Thoracic aorta (tissue), 2 donors: ENCODE measurements at regions not wholly inside any gene's neighbourhood (a gene's known extent, or its start where the extent isn't known, plus 50 kb on each side); places are given as distances from the start of the nearest gene placed in this dataset.

Experiments used
- ATAC-seq: fragments of 150-250 bp; one replicate; pipeline ENCODE4 v1.8.0; 2017; ENCODE audit warnings: low read depth; ENCODE audit not compliant: insufficient number of reproducible peaks, low FRiP score
- DNase-seq: peaks from one replicate; pipeline ENCODE4 v3.0.0-alpha.2; 2020; ENCODE audit warnings: low spot score
- H3K27ac ChIP-seq, 2 donors: fragments of 200-600 bp; sonication (generic); 1 replicate in 1 of 2; 2 replicates in 1 of 2; pipeline ENCODE4 v1.5.1; 2016; ENCODE audit warnings: mild to moderate bottlenecking in 2 of 2, moderate library complexity in 2 of 2
- H3K27me3 ChIP-seq: fragments of 200-600 bp; sonication (generic); replicated peaks from 2 replicates; pipeline ENCODE4 v1.6.0; 2016; ENCODE audit warnings: mild to moderate bottlenecking; ENCODE audit not compliant: insufficient read depth
- H3K36me3 ChIP-seq: fragments of 200-600 bp; sonication (generic); one replicate; pipeline ENCODE4 v1.5.1; 2016
- H3K4me1 ChIP-seq, 2 donors: fragments of 200-600 bp; sonication (generic); 1 replicate in 1 of 2; 2 replicates in 1 of 2; pipeline versions ENCODE4 v1.5.1 to v1.6.0; 2016; ENCODE audit warnings: low read depth in 2 of 2, mild to moderate bottlenecking in 1 of 2; ENCODE audit not compliant: control insufficient read depth in 1 of 2
- H3K4me3 ChIP-seq: fragments of 200-600 bp; sonication (generic); 2 replicates; pipeline ENCODE4 v1.5.1; 2016; ENCODE audit warnings: mild to moderate bottlenecking
- H3K9me3 ChIP-seq: fragments of 200-600 bp; sonication (generic); 2 replicates; pipeline ENCODE4 v1.5.1; 2016
- CTCF ChIP-seq: fragments of 200-600 bp; sonication (generic); IDR thresholded peaks from one replicate; pipeline ENCODE4 v1.5.1; 2019; ENCODE audit warnings: antibody characterized with exemption

GRCh38 chr1:221290669-221291068 lies 411.4 kb downstream of the HLX start:
- no peak overlapping the region for H3K4me3 ChIP-seq
- ATAC-seq (no peak), DNase-seq (no peak)

GRCh38 chr1:221291113-221291512 lies 411.9 kb downstream of the HLX start:
- no peak for ATAC-seq
- H3K4me3 ChIP-seq, result no peak overlapping the region
- peaks cover 0 to 4% of the 10 kb centered on the region in 2 donors for H3K4me1 ChIP-seq
- no peaks in the 10 kb centered on the region for H3K9me3 ChIP-seq
- DNase-seq, result no peak
- H3K27me3 ChIP-seq, result no peaks in the 10 kb centered on the region
- H3K27ac ChIP-seq, result no peak overlapping the region
- TF ChIP-seq CTCF, result no peak
- no peaks in the 10 kb centered on the region for H3K36me3 ChIP-seq

More at GRCh38 chr1:221290669-221291068, 411.4 kb downstream of the HLX start:
- TF ChIP-seq CTCF, result no peak
- Histone ChIP-seq H3K36me3 (no peaks in the 10 kb centered on the region), H3K27me3 (no peaks in the 10 kb centered on the region), H3K4me1 (peaks cover 0 to 4% of the 10 kb centered on the region in 2 donors), H3K27ac (no peak overlapping the region), H3K9me3 (no peaks in the 10 kb centered on the region)

- ATAC-seq, result no peak
- Histone ChIP-seq H3K27me3 (no peaks in the 10 kb centered on the region), H3K4me1 (no peaks in the 10 kb centered on the region), H3K4me3 (no peak overlapping the region), H3K36me3 (no peaks in the 10 kb centered on the region), H3K9me3 (no peaks in the 10 kb centered on the region), H3K27ac (no peak overlapping the region)
- no peak for TF ChIP-seq CTCF
- DNase-seq, result no peak
Measured at GRCh38 chr1:221292652-221293051, 413.4 kb downstream of the HLX start.

GRCh38 chr1:221294242-221294641 lies 415.0 kb downstream of the HLX start:
- H3K4me1 ChIP-seq, result no peaks in the 10 kb centered on the region
- TF ChIP-seq CTCF, result no peak
- H3K4me3 ChIP-seq, result no peak overlapping the region
- DNase-seq (no peak), ATAC-seq (no peak)
- H3K27ac ChIP-seq, result no peak overlapping the region
- no peaks in the 10 kb centered on the region for H3K36me3 ChIP-seq
- no peaks in the 10 kb centered on the region for H3K27me3 ChIP-seq
- H3K9me3 ChIP-seq, result no peaks in the 10 kb centered on the region

- no peak overlapping the region for H3K4me3 ChIP-seq
- DNase-seq (no peak), ATAC-seq (no peak)
- H3K27me3 ChIP-seq, result no peaks in the 10 kb centered on the region
- no peaks in the 10 kb centered on the region for H3K4me1 ChIP-seq
- H3K36me3 ChIP-seq, result no peaks in the 10 kb centered on the region
- no peaks in the 10 kb centered on the region for H3K9me3 ChIP-seq
- H3K27ac ChIP-seq, result no peak overlapping the region
- no peak for TF ChIP-seq CTCF
Measured at GRCh38 chr1:221302357-221302756, 423.1 kb downstream of the HLX start.
